Sigmoid colon (tissue), 6 donors: ENCODE measurements at regions not wholly inside any gene's neighbourhood (a gene's known extent, or its start where the extent isn't known, plus 50 kb on each side); places are given as distances from the start of the nearest gene placed in this dataset.

Experiments
- DNase-seq: peaks from one replicate; pipeline ENCODE4 v3.0.0-alpha.2; 2019
- H3K27ac ChIP-seq, 4 donors: fragments of 200-600 bp; sonication (generic); one replicate each; pipeline ENCODE4 v1.5.1; 2016 to 2019; ENCODE audit warnings: mild to moderate bottlenecking in 1 of 4
- H3K27me3 ChIP-seq, 3 donors: fragments of 200-600 bp; sonication (generic); one replicate each; pipeline ENCODE4 v1.5.1; 2019; ENCODE audit warnings: mild to moderate bottlenecking in 1 of 3
- H3K36me3 ChIP-seq, 4 donors: fragments of 200-600 bp; sonication (generic); one replicate each; pipeline ENCODE4 v1.5.1; 2016 to 2019
- H3K4me1 ChIP-seq, 4 donors: fragments of 200-600 bp; sonication (generic); one replicate each; pipeline ENCODE4 v1.5.1; 2017 to 2019
- H3K4me3 ChIP-seq, 4 donors: fragments of 200-600 bp; sonication (generic); one replicate each; pipeline ENCODE4 v1.5.1; 2017 to 2019; ENCODE audit warnings: mild to moderate bottlenecking in 2 of 4, moderate library complexity in 1 of 4
- H3K9me3 ChIP-seq, 4 donors: fragments of 200-600 bp in 3 of 4; sonication (generic) in 3 of 4; one replicate each; pipeline versions ENCODE4 v1.5.1 to v1.6.1; 2013 to 2019
- CTCF ChIP-seq, 4 experiments: fragments of 450-650 bp in 3 of 4; fragments of 200-600 bp in 1 of 4; IDR thresholded peaks; one replicate each; pipeline ENCODE4 v1.5.1; 2016 to 2019; ENCODE audit warnings: antibody characterized with exemption in 4 of 4, mild to moderate bottlenecking in 3 of 4, moderate library complexity in 2 of 4
- EP300 ChIP-seq, 4 donors: sonication (generic); formaldehyde crosslinking; IDR thresholded peaks; one replicate each; pipeline ENCODE4 v1.6.1; 2017; ENCODE audit warnings: antibody characterized with exemption in 4 of 4
- POLR2A ChIP-seq, 2 donors: fragments of 450-650 bp; IDR thresholded peaks; one replicate each; pipeline ENCODE4 v1.6.1; 2016; ENCODE audit warnings: antibody characterized with exemption in 2 of 2, mild to moderate bottlenecking in 2 of 2, moderate library complexity in 2 of 2
- POLR2AphosphoS5 ChIP-seq, 4 donors: sonication (generic); formaldehyde crosslinking; IDR thresholded peaks; one replicate each; pipeline ENCODE4 v1.6.1; 2017; ENCODE audit warnings: antibody characterized with exemption in 4 of 4
- WGBS, 2 donors: extraction: QIAGEN DNeasy Blood & Tissue Kit; methylation state at CpG; one replicate each; pipeline ENCODE4 v1.1.7; 2013; 5-methylcytosine and 5-hydroxymethylcytosine counted together
- intact Hi-C: fragments of 100-400 bp; cut with DNase I; formaldehyde crosslinking; loops from one replicate; pipeline ENCODE4 v1.15.1; 2023
- donor health status: healthy with polysubstance abuse.
- donor health status: healthy.

DNA sequence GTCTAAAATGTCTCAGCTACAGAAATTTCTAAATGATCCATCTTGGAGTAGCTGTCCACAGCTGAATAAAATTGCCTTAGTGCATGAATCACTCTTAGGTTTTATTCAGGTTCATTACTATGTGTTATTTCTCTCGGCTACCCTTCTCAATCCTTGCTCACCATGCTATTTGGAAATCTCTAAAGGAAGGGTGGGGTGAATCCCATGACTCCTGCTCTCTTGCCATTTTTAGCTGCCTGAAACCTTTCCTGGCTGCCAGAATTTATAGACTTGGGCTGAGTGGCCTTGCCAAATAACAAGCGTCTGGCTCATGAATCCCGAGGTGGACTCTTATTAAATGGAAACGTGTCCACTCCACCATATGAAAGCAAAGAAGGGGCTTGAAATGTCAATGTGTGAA is 936.1 kb upstream of the SOX9 start:
- Histone ChIP-seq H3K27ac (peak overlapping the region in 1 of 4 donors; percentile 30), H3K27me3 (no peaks in the 10 kb centered on the region), H3K9me3 (no peaks in the 10 kb centered on the region), H3K4me1 (peaks cover 0 to 39% (median 27%) of the 10 kb centered on the region in 4 donors), H3K4me3 (no peak overlapping the region), H3K36me3 (no peaks in the 10 kb centered on the region)
- TF ChIP-seq CTCF (IDR thresholded peaks at IDR 0.05) (no peak), EP300 (IDR thresholded peaks at IDR 0.05) (peak in 2 of 4 donors; percentile 2 to 69), POLR2AphosphoS5 (IDR thresholded peaks at IDR 0.05) (peak; percentile 25 to 54 (median 52))
- peak; percentile 64 for DNase-seq
- intact Hi-C loops = no loop called here
- 58 to 71% methylated on average over 4 of the region's 4 CpGs for WGBS, 2 donors

DNA sequence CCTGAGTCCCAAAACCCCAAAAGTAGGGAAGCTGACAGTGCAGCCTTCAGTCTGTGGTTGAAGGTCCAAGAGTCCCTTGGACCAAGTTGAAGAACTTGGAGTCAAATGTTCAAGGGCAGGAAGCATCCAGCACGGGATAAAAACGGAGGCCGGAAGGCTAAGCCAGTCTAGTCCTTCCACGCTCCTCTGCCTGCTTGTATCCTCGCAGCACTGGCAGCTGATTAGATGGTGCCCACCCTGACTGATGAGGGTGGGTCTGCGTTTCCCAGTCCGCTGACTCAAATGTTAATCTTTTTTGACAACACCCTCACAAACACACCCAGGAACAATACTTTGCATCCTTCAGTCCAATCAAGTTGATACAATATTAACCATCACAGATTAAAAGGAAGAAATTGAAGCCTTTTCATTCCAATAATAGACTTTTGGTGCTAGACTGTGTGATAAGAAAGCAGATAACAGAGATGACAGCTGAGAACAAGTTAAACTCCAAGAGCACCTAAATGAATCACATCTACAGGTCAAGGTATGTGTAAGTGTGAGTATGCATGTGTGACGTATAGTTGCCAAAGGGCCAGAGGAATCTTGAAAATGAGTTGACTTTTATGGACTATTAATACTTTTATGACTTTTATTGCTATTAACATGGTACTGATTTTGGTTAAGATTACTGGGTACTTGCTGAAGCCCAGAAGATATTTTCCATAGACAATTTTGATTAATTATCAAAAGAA is 933.5 kb upstream of the SOX9 start:
- H3K27me3 ChIP-seq = no peaks in the 10 kb centered on the region
- WGBS, 2 donors = 93 to 95% methylated on average over 8 of the region's 8 CpGs
- H3K4me3 ChIP-seq = no peak overlapping the region
- no peaks in the 10 kb centered on the region for H3K9me3 ChIP-seq
- DNase-seq = no peak
- no peaks in the 10 kb centered on the region for H3K36me3 ChIP-seq
- intact Hi-C loops = no loop called here
- peaks cover 0 to 20% (median 14%) of the 10 kb centered on the region in 4 donors for H3K4me1 ChIP-seq
- no peak overlapping the region for H3K27ac ChIP-seq
- no peak for TF ChIP-seq EP300 (IDR thresholded peaks at IDR 0.05)
- no peak for TF ChIP-seq POLR2AphosphoS5 (IDR thresholded peaks at IDR 0.05)
- no peak for TF ChIP-seq CTCF (IDR thresholded peaks at IDR 0.05)
- no peak for TF ChIP-seq POLR2A (IDR thresholded peaks at IDR 0.05)

DNA sequence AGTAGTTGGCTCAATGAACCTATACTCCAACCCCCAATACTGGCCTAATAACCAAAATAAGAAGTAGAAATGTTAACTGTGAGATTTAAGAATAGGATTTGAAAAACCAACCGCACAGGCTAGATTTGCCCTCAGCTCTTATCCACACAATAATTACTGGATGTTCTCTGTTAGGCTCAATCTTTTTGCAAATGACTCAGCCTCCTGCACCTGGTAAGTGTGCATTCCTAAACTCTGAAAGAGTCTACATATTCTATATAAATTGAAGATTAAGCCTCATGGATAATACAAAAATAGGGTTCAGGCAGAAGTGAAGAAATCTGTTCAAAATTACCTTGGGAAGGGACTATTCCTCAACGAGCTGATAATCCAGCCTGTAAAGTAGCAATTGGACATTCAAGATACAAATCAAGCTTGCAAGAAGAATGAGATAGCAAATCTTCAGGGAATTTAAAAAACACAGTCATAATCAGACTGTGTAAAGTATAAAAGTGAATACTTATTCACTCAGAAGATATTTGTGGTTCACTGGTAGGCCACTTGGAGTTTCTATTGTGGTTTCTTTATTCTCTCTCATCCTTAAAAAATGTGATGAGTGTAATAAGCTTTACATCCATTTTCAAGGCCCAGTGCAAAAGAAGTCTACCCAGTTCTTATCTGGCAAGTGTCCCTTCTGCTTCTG is 931.9 kb upstream of the SOX9 start:
- peaks cover 0 to 15% (median 6%) of the 10 kb centered on the region in 4 donors for H3K4me1 ChIP-seq
- peak overlapping the region in 1 of 4 donors; percentile 58 for H3K27ac ChIP-seq
- intact Hi-C loops = no loop called here
- TF ChIP-seq POLR2A (IDR thresholded peaks at IDR 0.05) = no peak
- no peak for TF ChIP-seq EP300 (IDR thresholded peaks at IDR 0.05)
- TF ChIP-seq CTCF (IDR thresholded peaks at IDR 0.05) = no peak
- TF ChIP-seq POLR2AphosphoS5 (IDR thresholded peaks at IDR 0.05) = no peak
- DNase-seq = no peak
- WGBS, 2 donors = 73 to 87% methylated on average over 2 of the region's 2 CpGs
- no peaks in the 10 kb centered on the region for H3K9me3 ChIP-seq
- H3K4me3 ChIP-seq = no peak overlapping the region
- H3K27me3 ChIP-seq = no peaks in the 10 kb centered on the region
- H3K36me3 ChIP-seq = no peaks in the 10 kb centered on the region

DNA sequence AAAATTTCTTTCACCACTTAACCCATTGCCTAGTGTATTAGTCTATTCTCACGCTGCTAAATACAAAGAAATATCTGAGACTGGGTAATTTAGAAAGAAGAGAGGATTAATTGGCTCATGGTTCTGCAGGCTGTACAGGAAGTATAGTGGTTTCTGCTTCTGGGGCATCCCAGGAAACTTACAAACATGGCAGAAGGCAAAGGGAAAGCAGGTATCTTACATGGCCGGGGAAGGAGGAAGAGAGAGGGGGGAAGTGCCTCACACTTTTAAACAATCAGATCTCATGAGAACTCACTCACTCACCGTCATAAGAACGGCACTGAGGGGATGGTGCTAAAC is 931.4 kb upstream of the SOX9 start:
- peaks cover 0 to 15% (median 4%) of the 10 kb centered on the region in 4 donors for H3K4me1 ChIP-seq
- 84 to 92% methylated on average over 4 of the region's 4 CpGs for WGBS, 2 donors
- H3K27ac ChIP-seq = peak overlapping the region in 1 of 4 donors; percentile 58
- no peak for DNase-seq
- intact Hi-C loops = no loop called here
- H3K4me3 ChIP-seq = no peak overlapping the region
- TF ChIP-seq POLR2A (IDR thresholded peaks at IDR 0.05) (no peak), CTCF (IDR thresholded peaks at IDR 0.05) (no peak), EP300 (IDR thresholded peaks at IDR 0.05) (no peak), POLR2AphosphoS5 (IDR thresholded peaks at IDR 0.05) (no peak)
- no peaks in the 10 kb centered on the region for H3K36me3 ChIP-seq
- no peaks in the 10 kb centered on the region for H3K27me3 ChIP-seq
- H3K9me3 ChIP-seq = no peaks in the 10 kb centered on the region
